NCI-H2107 treated with DMSO at 0.1 percent for 48 hours (cell line): ENCODE measurements at regions not wholly inside any gene's neighbourhood (a gene's known extent, or its start where the extent isn't known, plus 50 kb on each side); places are given as distances from the start of the nearest gene placed in this dataset.

Experiments
- DNase-seq: peaks from one replicate; lab custom pipeline; 2025; ENCODE audit not compliant: unreplicated experiment; lab: John Stamatoyannopoulos, UW

DNA sequence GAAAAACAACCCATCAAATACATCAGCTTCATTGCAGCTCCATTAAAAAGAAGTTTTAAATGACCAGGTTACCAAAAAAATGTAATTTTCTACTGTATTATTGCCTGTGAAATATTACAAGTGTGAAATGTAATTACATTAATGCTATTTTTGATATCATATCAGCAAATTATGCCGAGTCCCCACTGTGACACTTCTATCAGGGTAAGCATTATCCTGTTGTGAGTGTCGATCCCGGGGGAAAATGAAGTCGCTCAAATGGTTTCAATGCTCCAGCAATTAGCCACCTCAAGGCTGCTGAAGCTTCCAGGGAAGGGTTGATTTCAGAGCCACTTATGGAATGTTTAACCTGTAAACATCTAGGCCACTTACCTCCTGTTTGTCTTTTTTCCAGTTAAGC is 70.4 kb downstream of the RCN1 start:
- DNase-seq, result no peak

DNA sequence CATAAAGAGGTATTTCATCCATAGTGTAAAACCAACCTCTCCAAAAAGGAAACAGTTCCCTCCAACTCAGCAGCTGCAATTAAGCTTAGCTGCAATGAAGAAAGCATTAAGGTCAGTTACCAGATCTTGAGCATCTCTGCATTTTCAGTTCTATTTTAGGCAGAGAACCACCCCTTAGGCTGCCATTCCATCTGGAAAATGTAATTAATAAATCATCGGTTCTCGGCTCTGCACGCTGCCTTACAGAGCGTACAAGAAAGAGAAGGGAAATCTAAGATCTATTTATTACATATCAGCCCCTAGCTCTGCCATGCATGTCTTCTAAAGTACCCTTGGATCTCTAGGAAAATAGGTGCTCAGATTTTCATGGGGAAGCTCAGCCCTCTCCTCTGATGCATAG is 71.5 kb downstream of the RCN1 start:
- no peak for DNase-seq

DNA sequence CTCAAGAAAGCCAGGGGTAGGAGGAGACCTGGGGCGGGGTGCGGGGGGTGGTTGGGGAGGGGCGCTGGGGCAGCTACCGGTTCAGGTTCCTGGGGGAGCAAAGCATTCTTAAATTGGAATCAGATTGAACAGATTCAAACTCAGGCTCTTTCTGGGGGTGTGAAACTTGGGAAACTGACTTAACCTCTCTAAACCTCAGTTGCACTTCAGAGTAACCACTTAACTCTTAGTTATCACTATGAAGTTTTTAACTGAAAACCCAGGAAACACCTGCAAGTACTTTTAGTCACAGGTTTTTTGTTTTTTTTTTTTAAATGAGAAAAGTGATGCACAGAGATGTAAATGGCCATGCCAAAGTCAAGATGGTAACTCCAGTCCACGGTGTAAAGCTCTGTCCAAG is 72.0 kb downstream of the RCN1 start:
- no peak for DNase-seq

DNA sequence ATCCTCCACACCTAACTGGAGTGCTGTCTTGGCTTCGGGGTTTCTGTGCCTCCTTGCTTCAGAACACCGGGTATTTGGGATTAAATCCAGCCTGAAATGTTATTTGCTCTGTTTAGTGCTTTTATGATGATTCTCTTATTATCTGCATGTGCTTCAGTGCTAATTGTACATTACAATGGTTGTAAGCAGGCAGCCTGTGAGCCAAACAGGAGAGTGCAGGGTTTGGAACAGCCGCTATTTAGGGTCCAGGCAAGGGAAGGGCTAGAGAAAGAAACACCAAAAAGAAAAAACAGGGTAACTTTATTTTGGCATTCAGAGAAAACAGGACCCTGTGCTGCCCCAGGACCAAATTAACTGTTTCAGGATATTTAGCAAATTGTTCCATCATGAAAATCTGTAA is 72.7 kb downstream of the RCN1 start:
- no peak for DNase-seq

DNA sequence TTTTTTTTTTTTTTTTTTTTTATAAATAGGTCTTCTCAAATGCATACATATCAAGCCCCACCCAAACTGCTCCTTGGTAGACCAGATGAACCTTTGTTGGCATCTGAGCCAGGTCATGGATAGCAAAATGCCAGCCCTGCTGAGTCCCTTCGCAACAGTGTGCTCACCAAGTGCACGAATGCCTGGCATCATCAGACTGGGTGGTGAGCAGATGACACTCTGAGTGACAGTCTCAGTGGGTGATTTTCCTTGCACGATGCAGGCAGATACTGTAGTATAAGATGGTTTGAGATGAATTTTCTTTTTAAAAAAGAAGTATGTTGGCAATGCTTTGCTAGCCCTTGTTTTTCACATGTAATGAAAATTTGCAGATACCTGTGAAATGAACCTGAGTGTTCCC is 74.0 kb downstream of the RCN1 start:
- no peak for DNase-seq

DNA sequence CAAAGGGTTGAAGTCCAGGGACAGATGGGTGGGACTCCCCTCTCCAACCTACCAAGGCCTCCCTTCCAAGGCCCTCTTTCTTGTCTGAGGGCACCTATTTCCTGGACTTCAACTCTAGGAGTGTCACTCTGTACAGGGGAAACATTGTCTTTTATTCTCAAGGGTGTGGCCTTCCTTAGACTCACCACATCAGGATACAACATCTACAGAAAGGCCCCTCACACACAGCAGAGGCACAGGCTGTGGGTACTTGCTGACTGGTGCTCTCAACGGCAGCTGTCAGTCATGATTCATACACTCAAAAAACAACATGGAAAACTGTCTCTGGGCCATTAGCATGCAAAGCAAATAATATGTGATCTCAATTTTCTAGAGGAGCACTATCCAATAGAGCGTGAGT is 78.0 kb downstream of the RCN1 start:
- DNase-seq, result no peak

DNA sequence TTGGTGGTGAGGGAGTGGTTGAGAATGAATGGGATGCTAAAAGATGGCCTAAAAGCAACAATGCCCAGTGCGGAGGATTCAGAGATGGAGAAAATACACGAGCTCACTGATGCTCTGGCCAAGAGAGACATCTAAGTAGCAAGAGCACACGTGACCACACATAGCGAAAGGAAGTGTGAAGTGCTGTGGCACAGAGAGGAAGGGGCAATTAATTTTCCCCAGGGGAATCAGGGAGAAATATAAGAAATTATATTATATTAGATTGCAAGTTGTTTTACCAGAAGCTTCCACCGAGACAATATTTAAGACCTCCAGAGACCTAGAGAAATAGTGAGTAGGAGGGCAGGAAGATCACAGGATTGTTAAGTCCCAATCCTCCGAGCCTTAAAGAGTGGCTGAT is 80.6 kb downstream of the RCN1 start:
- no peak for DNase-seq

DNA sequence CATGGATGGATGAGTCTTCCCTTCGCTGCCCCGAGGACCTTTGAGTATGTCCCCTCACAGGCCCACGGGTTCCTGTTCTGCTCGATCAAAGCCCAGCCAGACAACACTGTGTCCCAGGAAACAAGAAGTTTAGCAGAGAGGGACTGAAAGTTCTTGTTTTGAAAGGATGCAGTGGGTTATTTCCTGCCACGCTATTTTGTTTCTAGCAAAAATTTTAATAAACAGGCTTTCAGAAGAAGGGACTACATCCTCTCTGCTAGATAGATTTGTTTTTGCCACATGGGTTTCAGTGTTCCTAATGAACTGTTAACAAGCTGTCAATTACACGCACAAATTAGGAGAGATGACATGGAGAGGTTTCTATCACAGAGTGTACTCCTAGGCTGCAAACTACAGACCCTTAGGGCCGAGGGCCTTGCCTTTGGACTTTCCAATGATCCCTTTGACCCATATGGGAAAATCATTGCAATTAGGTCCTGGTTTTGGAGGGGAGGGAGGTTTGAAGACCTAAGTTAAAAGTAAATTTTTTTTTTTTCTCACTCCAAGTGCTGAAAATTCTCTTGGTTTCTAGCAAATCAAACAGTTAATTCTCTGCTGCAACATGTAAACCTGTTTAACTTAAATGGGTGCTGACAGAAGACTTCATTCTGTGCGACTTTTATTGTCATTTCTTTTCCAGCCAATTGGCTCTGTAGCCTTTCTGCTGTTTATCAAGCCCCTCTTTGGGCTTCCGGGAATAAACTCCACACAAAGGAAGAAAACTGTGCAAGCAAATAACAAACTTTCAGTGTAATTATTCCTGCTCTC is 81.4 kb downstream of the RCN1 start:
- no peak for DNase-seq

DNA sequence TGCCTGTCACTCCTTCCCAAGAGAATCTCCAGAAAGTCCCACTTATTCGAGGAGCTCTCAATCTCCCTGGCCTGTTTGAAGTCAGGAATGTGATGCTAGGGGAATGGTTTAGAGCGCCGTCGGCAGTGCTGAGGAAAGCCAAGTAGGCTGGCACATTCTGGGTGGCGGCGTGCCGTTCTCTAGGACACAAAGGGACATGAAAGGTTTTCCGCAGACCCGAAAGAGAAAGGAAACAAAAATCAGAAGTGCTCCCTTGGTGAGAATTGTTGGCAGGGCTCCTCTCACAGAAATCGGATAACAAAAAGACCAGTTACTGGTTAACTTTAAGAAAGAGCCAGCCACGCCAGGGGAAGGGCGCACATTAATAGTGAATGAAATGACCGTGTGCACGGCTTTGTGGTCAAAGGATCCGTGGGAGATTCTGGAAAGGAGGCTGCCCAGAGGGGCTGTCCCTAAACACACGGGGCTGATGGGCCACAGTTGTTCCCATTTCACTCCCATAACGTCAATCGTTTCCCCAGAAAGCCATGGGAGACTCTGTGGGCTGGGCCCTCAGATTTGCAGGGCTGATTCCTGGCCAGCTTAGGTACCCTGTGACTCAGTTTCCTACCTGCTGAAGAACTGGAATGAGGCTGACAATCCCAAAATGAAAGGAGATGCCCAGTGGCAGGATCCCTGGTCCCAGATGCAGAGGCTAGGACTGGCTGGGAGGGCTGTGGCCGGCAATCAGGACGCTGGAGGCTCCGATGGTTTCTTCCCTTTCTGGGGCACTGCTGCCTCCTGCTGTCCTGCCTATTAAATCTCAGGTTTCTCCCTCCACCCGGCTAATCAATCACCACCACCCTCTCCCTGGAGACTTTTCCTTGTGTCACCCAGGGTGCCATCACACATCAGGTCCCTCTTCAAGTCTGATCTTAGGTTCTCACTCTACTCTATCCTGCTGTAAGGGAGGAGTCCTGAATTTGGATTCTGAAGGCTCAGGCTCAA is 82.3 kb downstream of the RCN1 start:
- peak; percentile 41 for DNase-seq

DNA sequence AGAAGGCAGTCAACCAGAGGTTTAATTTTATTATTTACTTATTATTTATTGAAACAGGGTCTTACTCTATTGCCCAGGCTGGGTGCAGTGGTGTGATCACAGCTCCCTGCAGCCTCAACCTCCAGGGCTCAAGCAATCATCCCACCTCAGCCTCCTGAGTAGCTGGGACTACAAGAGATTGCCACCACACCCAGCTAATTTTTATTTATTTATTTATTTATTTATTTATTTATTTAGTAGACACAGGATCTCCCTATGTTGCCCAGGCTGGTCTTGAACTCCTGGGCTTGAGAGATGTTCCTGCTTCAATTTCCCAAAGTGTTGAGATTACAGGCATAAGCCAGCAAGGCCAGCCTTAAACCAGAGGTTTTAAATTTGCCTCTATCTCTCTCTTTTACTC is 83.1 kb downstream of the RCN1 start:
- no peak for DNase-seq

DNA sequence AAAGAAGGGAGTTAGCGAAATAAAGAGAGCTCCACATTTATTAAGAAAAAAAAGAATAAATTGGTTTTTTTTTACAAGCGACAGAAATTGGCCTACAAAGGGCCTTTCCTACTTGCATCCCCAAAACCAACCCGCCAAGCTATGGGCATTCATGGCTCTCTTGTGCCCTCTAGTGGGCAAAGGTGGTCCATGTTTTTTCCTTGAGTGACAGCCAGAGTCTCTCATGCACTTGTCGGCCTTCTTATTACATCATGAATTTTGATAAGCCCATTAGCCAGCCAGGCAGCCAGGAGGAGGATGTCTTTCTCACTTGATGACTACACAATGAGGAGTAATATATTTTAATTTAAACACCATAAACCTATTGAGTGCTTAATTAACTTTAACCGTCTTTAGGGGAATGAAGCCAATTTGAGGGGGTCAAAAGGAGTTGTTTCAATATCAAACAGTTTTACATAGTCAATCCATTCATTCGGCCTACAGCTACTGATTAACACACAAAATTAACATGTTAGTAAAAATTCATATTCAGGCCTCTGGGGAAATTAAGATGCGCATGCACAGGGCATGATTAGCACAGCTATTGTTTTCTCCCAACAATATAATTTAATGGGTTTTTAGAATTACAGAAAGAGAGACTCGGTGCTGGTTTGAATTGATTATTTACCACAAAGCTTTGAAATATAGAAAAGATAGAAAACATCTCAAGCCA is 85.5 kb downstream of the RCN1 start:
- peak; percentile 88 for DNase-seq

DNA sequence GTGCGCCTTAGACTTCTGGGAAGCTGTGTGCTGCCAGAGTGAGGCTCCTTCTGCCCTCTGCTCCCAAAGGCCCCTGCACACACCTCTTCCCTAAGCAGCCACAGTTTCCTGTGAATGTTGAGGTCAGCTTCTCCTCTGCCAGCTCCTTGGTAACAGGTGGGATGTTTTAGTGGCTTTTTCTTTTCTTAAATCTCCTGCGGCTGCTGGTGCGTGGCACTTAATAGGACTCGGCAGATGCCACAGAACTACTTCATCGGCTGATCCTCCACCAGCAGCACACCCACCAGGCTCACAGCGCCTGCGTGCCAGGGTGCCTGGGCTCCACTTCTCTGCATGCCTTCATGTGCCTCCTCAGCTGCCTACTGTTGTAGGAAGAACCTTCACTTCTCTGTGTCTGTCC is 87.8 kb downstream of the RCN1 start:
- DNase-seq, result no peak

DNA sequence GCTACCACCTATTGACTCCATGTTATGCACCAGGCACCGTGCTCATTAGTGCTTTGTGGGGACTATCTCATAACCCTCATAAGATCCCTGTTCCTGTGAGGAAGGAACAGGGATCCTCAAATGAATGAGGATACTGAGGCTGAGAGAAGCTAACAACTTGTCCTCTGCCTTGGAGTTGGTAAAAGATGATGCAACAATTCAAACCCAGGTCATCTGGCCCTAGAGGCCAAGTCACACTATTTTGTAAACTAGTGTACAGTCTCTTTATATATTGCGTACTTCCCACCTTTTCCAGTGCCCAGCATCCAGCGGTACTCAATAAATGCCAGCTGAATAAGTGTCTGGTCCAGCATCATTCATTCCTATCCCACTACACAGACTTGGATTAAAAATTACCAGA is 92.6 kb downstream of the RCN1 start:
- no peak for DNase-seq

DNA sequence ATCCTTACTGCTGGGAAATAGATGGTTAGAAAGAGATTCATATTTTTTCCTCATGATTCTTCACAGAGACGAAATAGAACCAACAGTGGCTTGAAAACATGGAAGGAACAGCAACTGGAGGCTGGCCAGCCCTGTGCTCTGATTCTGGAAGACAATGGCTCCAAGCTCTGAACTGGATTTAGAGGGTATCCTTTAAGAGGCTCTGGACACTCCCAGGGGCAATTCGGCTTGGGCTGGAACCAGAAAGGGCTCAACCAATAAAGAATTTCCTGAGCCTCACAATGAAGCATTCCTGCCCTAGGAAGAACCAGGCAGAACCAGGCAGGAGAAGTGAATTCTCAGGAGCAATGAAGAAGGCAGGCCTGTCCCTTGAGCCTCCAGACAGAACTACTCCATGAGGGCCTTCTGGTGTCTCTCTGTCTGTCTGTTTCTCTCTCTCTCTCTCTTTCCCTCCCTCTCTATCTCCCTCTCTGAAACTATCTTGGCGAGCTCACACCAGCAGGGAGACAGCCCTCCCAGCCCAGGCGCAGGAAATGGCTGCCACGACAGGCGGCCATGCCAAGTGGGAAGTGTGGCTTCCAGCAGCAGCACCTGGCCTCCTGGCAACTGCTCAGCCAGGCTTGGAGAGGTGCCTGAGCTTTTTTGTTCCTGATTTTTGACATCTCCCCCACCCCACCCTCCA is 93.3 kb downstream of the RCN1 start:
- DNase-seq, result no peak

DNA sequence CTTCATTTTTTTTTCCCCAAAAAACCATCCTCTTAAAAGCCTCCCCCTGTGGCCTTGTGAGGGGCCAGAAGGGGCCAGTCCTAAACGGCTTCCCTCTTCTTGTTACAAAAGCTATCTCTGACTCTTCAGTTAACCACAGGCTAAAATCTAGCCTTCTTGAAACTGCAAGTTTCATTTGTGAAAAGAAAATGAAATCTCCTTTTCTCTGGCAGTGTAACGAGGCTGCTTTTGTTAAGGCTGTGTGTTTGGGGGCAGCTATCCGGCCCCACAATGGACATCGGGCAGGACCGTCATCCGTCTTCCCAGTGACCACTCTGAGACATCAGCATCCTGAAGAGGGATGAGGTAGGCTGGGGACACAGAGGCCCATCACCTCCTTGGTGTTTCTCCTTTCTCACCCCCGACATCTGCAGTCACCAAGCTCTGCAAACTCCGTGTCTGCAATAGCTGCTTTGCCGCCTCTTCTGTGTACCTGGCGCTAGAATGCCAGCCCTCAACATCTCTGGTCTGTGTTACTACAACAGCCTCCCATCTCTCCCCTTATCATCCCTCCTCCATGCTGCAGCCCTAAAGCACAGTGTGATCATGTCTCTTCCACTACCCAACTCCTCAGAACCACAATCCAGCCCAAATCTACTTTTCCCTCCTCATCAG is 94.0 kb downstream of the RCN1 start:
- DNase-seq, result no peak

DNA sequence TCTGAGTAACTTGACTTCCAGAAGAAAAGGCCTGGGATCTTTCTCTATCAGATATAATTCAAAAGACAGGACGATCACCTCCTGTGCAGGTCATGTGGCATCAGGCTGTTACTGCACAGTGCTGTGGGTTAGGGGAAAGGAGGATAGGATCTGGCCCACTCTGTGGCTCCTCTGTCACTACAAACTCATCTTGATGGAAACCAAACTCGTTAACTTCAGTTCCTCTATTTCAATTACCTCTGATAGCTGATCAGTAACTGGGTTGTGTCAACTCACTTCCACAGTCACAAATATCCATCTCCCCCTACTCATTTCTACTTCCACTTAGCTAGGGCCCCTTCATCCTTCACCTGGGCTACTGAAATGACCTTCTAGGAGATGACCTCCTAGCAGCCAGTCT is 95.2 kb downstream of the RCN1 start:
- no peak for DNase-seq

DNA sequence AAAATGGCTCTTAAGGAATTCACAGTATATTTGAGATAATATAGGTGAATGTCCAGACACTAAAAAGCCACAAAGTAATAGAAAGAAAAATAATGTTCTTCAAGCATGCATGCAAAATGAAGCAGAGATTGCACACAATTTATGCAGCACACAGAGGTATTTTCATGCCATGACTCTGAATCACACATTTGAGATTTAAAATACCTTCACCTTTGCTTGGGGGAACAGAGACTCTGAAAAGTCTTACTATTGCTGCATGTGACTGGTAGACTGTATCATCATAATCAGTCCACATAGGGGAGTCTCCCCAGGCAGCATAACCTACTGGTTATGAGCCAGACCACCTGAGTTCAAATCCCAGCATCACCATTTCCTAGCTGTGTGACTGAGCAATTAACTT is 96.2 kb downstream of the RCN1 start:
- DNase-seq, result no peak

DNA sequence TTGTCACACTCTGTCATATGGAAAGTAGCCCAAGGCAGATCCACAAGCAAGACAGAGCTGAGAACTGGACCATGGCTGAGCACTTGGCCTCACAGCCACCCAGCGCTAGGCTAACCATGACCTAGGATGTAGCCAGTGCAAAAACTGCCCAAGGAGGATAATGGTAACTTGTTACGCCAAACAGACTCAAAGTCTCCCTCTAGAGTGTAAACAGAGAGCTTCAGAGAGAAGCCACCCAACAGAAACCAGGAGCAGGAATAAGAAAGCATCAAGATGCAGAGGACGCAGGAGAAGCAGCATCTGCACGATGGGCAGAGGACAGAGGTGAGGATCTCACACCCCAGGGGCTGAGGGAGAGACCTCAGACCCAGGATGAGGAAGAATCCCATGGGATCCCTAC is 97.9 kb downstream of the RCN1 start:
- DNase-seq, result no peak

DNA sequence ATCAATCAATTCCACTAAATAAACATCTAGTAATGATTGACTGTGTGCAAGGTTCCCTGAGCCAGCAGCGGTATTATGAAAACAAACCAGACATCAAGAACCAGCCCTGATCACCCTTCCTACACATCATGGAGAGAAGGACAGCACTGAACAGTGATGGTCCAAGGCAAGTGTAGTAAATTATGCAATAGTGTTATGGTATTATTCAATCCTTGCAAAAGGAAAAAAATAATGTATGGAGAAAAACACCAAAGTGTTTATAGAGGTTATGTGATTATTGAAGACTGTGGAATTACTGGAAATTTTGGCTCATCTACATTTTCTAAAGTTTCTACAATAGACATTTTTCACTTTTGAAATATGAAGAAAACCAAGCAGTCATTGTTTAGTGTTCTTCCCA is 105.3 kb downstream of the RCN1 start:
- DNase-seq, result no peak

DNA sequence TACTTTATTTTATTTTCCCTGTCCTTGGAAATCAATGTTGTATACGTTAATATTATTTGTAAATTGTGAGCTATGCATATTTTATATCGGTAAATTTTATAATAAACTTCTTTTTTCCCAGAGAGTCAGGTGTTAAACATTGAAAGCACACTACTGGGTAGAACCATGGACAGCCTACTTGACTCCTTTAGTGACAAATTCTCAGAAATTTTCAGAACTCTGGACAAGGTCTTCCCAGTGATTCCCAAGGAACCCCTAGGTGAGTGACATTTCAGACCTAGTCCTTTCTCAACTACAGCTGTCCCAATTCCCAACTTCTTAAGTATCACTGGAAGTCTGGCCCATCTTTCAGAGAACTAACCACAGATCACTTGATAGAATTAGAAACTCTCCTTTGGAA is 107.2 kb downstream of the RCN1 start:
- no peak for DNase-seq
